GM10248 (cell line): ENCODE measurements at regions not wholly inside any gene's neighbourhood (a gene's known extent, or its start where the extent isn't known, plus 50 kb on each side); places are given as distances from the start of the nearest gene placed in this dataset.

Experiments
- CTCF ChIA-PET: fragments of 300-600 bp; sonication (Branson Sonifier 250); formaldehyde crosslinking; extraction: SDS; loops from one replicate; lab custom pipeline; 2021; ENCODE audit warnings: antibody characterized with exemption; lab: Yijun Ruan, JAX
- POLR2A ChIA-PET: fragments of 350-650 bp; sonication (Branson Sonifier 250); formaldehyde crosslinking; extraction: SDS; loops from one replicate; lab custom pipeline; 2020; ENCODE audit warnings: antibody characterized with exemption; lab: Yijun Ruan, JAX
- DNase-seq: peaks from one replicate; pipeline ENCODE4 v3.0.0; 2012; ENCODE audit errors: extremely low spot score
- TF ChIP-seq, protein P1 (sequence below): IDR thresholded peaks from 2 replicates; pipeline ENCODE4 v1.5.1; 2012; ENCODE audit warnings: mild to moderate bottlenecking, low read depth; ENCODE audit errors: extremely low read depth, missing control alignments, control extremely low read depth

DNA sequence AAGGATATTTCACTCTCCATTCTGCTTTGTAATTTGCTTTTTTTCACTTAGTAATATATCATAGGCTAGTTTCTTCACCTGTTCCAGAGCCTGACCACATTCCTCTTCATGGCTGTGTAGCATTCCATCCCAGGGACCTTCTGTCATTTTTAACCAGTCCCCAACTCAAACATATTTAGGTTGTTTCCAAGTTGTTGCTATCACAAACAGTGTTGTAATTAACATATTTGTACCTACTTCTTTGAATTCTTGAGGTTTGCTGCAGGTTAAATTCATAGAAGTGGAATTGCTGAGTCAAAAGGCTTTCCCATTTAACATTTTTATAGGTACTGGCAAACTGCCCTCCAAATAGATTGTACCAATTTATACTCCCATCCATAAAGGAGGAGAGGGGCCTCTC is 65.1 kb upstream of the MED9 start:
- no peak for DNase-seq
- ChIA-PET POLR2A (no interaction called here), CTCF (interaction anchor here (1.3 kb wide), 1 partner anchor 199 kb away, joined by 3 read pairs; no protein-coding TSS in a partner anchor)
- TF ChIP-seq, protein P1, sequence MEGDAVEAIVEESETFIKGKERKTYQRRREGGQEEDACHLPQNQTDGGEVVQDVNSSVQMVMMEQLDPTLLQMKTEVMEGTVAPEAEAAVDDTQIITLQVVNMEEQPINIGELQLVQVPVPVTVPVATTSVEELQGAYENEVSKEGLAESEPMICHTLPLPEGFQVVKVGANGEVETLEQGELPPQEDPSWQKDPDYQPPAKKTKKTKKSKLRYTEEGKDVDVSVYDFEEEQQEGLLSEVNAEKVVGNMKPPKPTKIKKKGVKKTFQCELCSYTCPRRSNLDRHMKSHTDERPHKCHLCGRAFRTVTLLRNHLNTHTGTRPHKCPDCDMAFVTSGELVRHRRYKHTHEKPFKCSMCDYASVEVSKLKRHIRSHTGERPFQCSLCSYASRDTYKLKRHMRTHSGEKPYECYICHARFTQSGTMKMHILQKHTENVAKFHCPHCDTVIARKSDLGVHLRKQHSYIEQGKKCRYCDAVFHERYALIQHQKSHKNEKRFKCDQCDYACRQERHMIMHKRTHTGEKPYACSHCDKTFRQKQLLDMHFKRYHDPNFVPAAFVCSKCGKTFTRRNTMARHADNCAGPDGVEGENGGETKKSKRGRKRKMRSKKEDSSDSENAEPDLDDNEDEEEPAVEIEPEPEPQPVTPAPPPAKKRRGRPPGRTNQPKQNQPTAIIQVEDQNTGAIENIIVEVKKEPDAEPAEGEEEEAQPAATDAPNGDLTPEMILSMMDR: no peak

DNA sequence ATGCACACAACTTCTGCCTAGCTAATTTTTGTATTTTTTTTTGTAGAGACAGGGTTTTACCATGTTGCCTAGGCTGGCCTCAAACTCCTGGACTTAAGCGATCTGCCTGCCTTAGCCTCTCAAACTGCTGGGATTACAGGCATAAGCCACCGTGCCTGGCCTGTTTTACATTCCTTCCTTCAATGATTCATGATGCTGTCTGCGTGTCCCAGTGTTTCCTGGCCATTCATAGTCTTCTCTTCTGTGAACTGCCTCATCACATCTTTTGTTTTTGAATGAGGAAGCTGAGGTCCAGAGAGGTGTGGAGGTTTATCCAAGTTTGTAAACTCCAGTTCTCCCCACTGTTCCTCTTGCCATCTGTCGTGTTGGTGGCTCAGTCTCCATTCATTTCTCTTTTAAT is 64.5 kb upstream of the MED9 start:
- no peak for DNase-seq
- CTCF ChIA-PET: interaction anchor here (1.3 kb wide), 1 partner anchor 198 kb away, joined by 3 read pairs; no protein-coding TSS in a partner anchor
- TF ChIP-seq, protein P1: no peak
- POLR2A ChIA-PET: no interaction called here

DNA sequence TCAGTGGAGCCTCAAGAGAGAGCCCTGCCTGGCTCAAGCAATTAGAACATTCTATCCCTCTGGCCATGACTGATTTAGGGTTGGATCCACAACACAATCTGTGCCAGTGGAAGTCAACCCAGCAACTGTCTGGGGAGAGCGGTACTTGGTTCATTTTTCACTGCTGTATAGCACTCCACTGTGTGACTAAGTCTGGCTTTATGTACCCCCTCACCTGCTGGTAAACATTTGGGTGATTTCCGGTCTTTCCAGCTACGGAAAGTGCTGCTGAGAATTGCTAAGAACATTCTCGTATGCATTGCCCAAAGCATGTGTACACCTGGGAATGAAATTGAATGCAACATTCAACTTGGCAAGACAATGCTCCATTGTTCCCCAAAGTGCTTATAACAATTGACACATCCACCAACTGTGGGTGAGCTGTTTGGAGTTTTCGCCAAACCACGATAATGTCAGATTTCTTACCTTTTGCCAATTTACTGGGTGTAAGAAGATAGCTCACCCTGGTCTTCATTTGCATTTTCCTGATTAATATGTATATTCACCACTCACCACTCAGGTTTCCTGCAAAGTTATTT is 63.5 kb upstream of the MED9 start:
- ChIA-PET POLR2A (no interaction called here), CTCF (no interaction called here)
- TF ChIP-seq, protein P1: no peak
- DNase-seq: no peak

GRCh38 chr17:17413821-17414220 is 63.0 kb upstream of the MED9 start:
- POLR2A ChIA-PET: no interaction called here
- DNase-seq: no peak

GRCh38 chr17:17414341-17414805 is 62.4 kb upstream of the MED9 start:
- TF ChIP-seq, protein P1: no peak
- ChIA-PET CTCF (no interaction called here), POLR2A (no interaction called here)
- no peak for DNase-seq

More at GRCh38 chr17:17413821-17414220, 63.0 kb upstream of the MED9 start:
- CTCF ChIA-PET: no interaction called here
- TF ChIP-seq, protein P1: no peak

- POLR2A ChIA-PET: no interaction called here
- CTCF ChIA-PET: no interaction called here
- TF ChIP-seq, protein P1: no peak
- DNase-seq: no peak
Measured at GRCh38 chr17:17415006-17415405, 61.8 kb upstream of the MED9 start.
